Jurkat, Clone E6-1 (cell line): ENCODE measurements at regions not wholly inside any gene's neighbourhood (a gene's known extent, or its start where the extent isn't known, plus 50 kb on each side); places are given as distances from the start of the nearest gene placed in this dataset.

Source experiments
- DNase-seq: peaks from one replicate; pipeline ENCODE4 v3.0.0-alpha.2; 2011; ENCODE audit warnings: low read depth, low spot score
- H3K4me3 ChIP-seq: 2 replicates; pipeline ENCODE4 v1.5.1; 2011; ENCODE audit warnings: mild to moderate bottlenecking, low read length, control low read depth, moderate library complexity

- H3K4me3 ChIP-seq, result no peak overlapping the region
- DNase-seq, result no peak
Measured at GRCh38 chr4:124501576-124501975, 211.0 kb downstream of the ANKRD50 start.

- DNase-seq, result no peak
- H3K4me3 ChIP-seq, result no peak overlapping the region
Measured at GRCh38 chr4:124504431-124504830, 208.1 kb downstream of the ANKRD50 start.

- no peak for DNase-seq
- H3K4me3 ChIP-seq, result no peak overlapping the region
Measured at GRCh38 chr4:124505211-124505610, 207.3 kb downstream of the ANKRD50 start.

GRCh38 chr4:124509151-124509550, 203.4 kb downstream of the ANKRD50 start:
- DNase-seq, result no peak
- H3K4me3 ChIP-seq, result no peak overlapping the region

GRCh38 chr4:124514588-124514987, 197.9 kb downstream of the ANKRD50 start:
- no peak overlapping the region for H3K4me3 ChIP-seq
- no peak for DNase-seq

GRCh38 chr4:124515591-124515990, 196.9 kb downstream of the ANKRD50 start:
- H3K4me3 ChIP-seq, result no peak overlapping the region
- DNase-seq, result no peak

- H3K4me3 ChIP-seq, result no peak overlapping the region
- DNase-seq, result no peak
Measured at GRCh38 chr4:124519196-124519595, 193.3 kb downstream of the ANKRD50 start.

- DNase-seq, result no peak
- H3K4me3 ChIP-seq, result no peak overlapping the region
Measured at GRCh38 chr4:124523816-124524215, 188.7 kb downstream of the ANKRD50 start.

GRCh38 chr4:124525524-124525923, 187.0 kb downstream of the ANKRD50 start:
- DNase-seq, result no peak
- H3K4me3 ChIP-seq, result no peak overlapping the region

GRCh38 chr4:124526331-124526730, 186.2 kb downstream of the ANKRD50 start:
- H3K4me3 ChIP-seq, result no peak overlapping the region
- DNase-seq, result no peak

- DNase-seq, result no peak
- H3K4me3 ChIP-seq, result no peak overlapping the region
Measured at GRCh38 chr4:124526769-124527168, 185.8 kb downstream of the ANKRD50 start.

- DNase-seq, result no peak
- H3K4me3 ChIP-seq, result no peak overlapping the region
Measured at GRCh38 chr4:124527364-124527763, 185.2 kb downstream of the ANKRD50 start.

GRCh38 chr4:124529131-124529530, 183.4 kb downstream of the ANKRD50 start:
- no peak overlapping the region for H3K4me3 ChIP-seq
- DNase-seq, result no peak

- no peak overlapping the region for H3K4me3 ChIP-seq
- DNase-seq, result no peak
Measured at GRCh38 chr4:124530464-124531077, 182.0 kb downstream of the ANKRD50 start.

- no peak for DNase-seq
- H3K4me3 ChIP-seq, result no peak overlapping the region
Measured at GRCh38 chr4:124534131-124534530, 178.4 kb downstream of the ANKRD50 start.

- no peak overlapping the region for H3K4me3 ChIP-seq
- DNase-seq, result no peak
Measured at GRCh38 chr4:124535003-124535402, 177.5 kb downstream of the ANKRD50 start.

- no peak overlapping the region for H3K4me3 ChIP-seq
Measured at GRCh38 chr4:124536946-124537345, 175.6 kb downstream of the ANKRD50 start.

GRCh38 chr4:124537971-124538370, 174.6 kb downstream of the ANKRD50 start:
- DNase-seq, result no peak
- H3K4me3 ChIP-seq, result no peak overlapping the region

More at GRCh38 chr4:124536946-124537345, 175.6 kb downstream of the ANKRD50 start:
- no peak for DNase-seq

- H3K4me3 ChIP-seq, result no peak overlapping the region
- DNase-seq, result no peak
Measured at GRCh38 chr4:124540014-124540413, 172.5 kb downstream of the ANKRD50 start.

- no peak for DNase-seq
- H3K4me3 ChIP-seq, result no peak overlapping the region
Measured at GRCh38 chr4:124541652-124542420, 170.7 kb downstream of the ANKRD50 start.

GRCh38 chr4:124555959-124556358, 156.6 kb downstream of the ANKRD50 start:
- no peak overlapping the region for H3K4me3 ChIP-seq
- no peak for DNase-seq
